HG03432 (cell line): ENCODE measurements at regions not wholly inside any gene's neighbourhood (a gene's known extent, or its start where the extent isn't known, plus 50 kb on each side); places are given as distances from the start of the nearest gene placed in this dataset.
"Not testable (repeated sequence)": the region's sequence is repeated elsewhere in the genome, so short reads cannot be mapped to it uniquely, and the experiment has no call there.

ENCODE experiments used
- ATAC-seq: cut with Tn5 transposase; IDR thresholded peaks from one replicate; pipeline ENCODE4 v1.9.1; 2021; ENCODE audit warnings: mild to moderate bottlenecking, moderate library complexity; ENCODE audit not compliant: unreplicated experiment

DNA sequence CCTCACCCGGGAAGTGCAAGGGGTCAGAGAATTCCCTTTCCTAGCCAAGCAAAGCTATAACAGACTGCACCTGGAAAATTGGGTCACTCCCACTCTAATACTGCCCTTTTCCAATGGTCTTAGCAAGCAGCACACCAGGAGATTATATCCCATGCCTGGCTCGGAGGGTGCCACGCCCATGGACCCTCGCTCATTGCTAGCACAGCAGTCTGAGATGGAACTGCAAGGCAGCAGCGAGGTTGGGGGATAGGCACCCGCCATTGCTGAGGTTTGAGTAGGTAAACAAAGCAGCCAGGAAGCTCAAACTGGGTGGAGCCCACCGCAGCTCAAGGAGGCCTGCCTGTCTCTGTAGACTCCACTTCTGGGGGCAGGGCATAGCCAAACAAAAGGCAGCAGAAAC lies 386.5 kb downstream of the CENPW start:
- ATAC-seq = not testable (repeated sequence)

DNA sequence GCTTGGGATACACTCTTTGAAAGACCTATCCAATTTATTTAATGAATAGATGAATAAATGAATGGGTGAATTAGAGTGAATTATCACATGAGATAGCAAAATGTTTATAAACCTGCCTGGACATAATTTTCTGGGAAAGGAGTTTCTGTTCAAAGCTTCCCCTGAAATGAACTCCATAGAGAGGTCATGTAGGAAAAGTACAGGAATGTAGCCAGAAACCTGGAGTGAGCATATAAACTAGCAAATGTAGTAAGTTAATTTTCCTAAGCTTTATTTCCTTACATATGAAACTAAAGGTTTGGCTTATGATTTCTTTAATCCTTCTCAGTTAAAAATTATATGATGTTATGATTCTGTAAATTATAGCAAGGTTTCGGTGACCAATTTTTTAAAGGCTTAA lies 380.3 kb upstream of the RSPO3 start:
- ATAC-seq = no peak

DNA sequence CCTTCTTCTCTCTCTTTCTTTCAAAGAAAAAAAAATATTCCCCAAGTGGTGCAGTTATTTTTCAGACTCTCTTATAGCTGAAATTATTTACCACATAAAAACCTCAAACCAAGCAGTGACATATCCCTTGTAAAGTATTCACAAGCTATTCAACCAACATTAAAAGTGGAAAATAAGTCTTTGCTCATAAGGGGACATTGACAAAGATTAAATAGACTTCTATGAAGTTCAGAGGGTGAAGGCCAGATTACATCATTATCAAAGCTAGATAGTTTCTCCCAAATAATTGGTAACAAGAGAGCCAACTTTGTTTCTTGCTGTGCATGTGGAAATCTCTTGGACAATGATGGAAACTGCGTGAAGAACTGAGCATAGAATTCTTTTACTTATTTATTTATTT lies 379.8 kb upstream of the RSPO3 start:
- ATAC-seq = no peak

DNA sequence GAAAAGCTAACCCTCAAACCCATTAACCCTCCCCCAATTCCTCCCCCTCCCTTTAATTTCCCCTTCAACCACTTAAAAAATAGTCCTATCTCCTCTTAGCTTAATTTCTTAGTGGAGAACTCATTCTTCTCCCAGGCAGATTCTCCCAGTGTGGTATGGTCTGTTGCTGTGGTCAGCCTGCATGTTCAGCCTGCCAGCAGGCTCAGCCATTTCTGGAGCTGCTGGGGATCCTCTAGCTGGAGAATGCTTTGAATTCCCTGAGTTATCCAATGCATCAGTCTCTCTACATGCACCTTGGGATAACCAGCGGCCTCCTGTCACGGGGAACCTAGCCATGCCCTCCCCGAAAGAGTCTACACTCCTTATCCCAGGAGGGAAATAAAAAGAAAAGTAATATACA lies 375.4 kb upstream of the RSPO3 start:
- no peak for ATAC-seq

DNA sequence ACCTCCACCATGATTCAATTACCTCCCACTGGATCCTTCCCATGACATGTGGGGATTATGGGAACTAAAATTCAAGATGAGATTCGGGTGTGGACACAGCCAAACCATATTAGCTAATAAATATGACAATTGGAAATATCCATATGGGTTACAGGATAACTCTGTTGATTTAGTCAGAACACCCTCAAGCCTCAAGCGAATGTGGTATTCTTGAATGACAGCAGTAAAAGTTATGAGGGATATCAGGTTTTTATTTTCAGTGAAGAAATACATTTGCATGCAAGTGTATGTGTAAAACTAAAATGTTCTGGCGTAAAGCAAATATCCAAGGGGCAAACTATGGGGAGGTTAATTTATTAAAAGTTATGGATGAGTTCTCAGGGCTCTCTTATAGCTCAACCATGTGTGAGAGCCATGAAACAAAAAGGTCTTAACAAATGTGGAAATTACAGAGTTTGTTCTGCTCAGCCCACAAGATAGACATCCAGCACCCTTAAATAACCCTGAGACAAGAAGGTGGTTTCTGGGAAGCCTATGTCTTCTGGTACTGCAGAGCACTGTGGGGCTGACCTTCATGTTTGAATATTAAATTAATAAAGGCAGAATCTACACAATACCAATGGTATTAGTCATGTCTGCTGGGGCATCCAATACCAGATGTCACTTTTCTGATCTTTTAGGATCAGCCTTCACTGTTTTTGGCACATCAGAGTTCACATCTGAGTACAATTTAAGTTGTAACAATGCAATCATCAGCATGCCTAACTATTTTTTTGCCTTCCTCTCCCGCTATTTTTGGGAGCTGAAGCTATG lies 370.5 kb upstream of the RSPO3 start:
- ATAC-seq = no peak

DNA sequence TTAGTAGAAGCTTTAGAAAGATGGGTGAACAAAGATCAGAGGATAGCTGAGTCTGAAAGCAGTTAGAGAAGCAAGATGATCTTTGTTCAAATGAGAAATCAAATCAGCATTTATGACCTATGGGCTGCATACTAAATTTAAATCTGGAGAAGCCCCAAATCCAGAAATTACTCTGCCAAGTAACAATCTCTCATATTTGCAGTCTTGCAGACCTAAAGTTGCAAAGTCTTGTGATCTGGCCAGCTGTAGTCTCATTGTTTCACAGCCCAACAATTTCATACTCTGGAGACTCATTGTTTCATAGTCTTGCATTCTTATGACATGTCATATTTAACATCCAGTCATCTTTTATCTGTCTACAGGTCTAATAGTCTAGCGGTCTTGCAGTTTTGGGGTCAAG lies 364.9 kb upstream of the RSPO3 start:
- ATAC-seq = no peak

DNA sequence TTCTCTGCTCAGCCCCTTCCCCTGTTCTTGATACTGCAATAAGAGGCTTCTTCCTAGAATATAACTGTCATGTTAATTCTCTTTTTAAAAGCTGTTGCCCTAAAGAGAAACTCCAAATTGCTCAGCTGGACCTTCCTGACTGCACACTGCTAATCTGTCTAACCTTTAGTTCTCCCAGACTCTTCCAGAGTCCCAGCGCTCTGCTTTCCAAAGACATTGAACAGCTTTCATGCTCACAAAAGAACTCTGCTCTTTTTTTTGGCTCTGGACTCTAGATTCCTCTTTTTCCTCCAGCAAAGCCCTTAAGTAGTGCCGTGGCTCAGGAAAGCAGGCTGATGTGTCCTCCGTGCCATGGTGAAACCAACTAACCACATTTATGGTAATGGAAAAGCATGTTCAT lies 356.6 kb upstream of the RSPO3 start:
- ATAC-seq = no peak

DNA sequence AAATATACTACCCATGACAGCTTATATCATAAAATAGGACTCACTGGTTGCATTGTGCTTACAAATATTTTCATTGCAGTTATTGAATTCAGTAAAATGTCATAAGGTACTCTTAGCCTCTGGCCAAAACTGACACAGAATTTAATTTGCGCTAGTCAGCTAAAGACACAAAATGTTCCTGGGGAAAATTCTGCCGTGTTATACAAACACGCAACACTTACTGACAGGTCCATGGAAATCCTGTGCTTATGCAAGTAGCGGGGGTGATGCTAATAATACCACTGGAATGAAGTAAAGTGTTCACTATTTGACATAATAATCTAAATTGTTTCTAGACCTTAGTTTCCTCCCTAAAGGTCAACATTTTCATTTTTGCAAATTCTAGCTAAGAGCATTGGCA lies 354.4 kb upstream of the RSPO3 start:
- no peak for ATAC-seq

DNA sequence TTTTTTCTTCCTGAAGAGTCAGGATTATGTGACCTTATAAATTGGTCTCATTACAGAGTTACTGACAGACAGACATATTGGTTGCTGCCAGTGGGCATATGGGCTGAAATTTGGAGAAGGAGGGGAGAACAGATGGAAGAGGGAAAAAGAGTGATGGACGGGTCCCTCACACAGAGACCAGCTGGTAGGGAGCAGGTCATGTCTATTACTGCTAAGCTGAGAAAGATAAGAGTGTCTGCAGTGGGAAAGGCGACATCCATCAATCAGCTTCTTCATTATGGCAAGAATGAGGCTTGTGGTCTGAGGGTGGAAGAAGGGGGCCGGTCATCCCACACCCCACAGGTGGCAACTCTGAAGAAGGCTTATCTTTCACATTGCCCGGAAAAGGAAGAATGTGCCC lies 353.8 kb upstream of the RSPO3 start:
- no peak for ATAC-seq

DNA sequence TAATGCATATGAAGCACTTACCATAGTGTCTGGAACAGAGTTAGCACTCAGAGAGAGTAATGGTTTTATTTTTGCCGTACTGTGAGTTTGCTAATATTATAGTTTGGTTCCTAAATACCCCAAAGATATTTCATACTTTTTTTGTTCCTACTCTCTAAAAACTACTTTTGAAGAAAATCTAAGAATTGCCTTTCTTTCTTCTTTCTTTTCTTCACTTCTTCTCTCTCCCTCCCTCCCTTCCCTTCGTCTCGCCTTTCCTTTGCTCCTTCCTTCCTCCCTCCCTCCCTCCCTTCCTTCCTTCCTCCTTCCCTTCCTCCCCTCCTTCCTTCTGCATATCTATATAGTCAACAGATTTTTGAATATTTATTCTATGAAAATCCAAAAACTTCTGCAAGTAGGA lies 351.7 kb upstream of the RSPO3 start:
- no peak for ATAC-seq

DNA sequence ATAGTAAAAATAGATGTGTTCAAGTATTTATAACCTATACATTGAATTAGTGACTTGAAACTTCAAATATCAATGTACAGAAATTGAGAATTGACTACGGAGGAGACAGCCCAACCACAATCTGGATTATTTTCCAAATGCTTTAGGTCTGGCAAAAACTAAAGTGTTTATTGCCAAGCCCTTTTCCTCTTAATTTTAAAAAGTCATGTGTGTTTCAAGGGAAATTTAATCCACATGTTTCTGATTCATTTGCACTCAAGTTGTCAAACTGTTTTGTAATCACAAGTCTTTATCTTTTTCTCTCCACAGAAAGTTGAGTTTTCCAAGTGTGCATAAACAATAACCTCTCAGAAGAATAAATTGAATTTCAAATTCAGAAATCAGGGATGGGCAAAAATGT lies 350.8 kb upstream of the RSPO3 start:
- no peak for ATAC-seq

DNA sequence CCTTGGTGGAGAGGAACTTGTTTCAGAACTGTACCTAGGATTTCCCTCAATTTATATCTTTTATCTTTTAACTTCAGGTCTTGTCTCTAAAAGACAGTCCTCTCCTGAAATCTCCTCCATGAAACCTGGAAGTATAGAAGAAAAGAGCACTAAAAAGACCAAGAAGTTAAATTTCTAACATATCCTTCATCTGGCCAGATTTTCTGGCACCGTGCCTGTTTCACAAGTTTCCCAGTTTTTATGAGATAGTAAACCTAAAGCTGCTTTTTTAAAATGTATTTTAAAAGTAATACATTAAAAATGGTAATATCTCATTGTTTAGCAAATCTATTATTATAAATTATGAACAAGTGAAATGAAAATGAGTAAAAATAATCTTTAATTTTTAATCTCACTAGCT lies 348.3 kb upstream of the RSPO3 start:
- ATAC-seq = no peak

DNA sequence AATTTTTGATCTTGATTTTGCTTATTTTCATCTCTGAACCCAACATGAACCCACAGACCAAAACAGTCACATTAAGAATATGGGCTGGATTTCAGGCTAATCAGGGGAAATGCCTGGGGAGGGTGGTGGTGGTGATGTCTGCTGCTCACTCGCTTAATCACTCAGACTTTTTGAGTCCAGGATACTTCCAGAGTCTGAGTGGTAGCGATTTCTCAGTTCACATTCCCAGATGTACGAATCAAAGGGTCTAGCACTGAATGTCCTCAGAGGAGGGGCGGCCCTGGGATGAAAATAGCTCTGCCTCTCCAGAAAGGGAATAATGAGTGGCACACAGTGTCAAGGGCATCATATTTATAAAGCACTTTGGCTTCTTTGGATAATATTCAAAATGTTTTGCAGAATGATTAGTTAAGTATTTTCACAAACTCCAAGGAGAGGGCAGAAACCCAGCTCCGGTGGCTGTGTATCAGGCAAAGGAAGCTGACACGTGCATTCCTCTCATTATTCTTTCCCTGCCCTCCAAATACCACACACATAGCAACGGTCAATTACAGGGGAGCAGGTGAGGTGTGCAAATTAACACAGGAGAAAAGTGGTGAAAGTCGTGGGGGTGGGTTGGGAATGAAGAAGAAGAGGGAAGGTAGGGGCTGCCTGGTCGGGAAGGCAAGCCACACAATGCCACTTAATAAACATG lies 345.2 kb upstream of the RSPO3 start:
- ATAC-seq = no peak

DNA sequence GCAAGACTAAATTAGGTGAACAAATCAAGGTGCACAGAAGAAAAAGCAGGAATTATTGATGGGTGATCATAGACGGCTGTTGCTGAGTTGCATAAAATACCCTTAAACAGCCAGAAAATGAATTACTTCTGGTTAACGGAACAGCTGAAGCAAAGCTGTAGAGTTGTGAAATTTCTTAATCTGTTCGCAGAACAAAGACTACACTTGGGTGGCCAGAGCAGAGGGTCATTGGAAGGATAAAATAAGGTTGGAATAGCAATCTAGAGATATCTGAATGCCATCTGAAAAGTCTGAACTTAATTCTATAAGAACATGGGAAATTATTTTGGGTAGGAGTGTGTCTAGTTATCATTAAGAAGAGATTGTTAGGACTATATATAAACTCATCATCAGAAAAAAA lies 339.1 kb upstream of the RSPO3 start:
- ATAC-seq = no peak

DNA sequence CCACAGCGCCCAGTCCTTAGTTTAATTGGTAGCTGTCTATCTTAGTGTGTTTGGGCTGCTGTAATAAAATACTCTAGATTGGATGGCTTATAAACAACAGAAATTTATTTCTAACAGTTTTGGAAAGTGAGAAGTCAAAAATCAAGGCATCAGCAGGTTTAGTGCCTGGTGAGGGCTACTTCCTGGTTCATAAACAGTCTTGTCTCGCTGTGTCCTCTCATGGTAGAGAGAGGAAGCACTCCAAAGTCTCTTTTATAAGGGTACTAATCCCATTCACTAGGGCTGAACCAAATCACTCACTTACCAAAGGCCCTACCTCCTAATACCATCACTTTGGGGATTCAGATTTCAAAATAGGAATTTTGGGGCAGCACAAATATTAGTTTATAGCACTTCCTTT lies 336.9 kb upstream of the RSPO3 start:
- no peak for ATAC-seq

DNA sequence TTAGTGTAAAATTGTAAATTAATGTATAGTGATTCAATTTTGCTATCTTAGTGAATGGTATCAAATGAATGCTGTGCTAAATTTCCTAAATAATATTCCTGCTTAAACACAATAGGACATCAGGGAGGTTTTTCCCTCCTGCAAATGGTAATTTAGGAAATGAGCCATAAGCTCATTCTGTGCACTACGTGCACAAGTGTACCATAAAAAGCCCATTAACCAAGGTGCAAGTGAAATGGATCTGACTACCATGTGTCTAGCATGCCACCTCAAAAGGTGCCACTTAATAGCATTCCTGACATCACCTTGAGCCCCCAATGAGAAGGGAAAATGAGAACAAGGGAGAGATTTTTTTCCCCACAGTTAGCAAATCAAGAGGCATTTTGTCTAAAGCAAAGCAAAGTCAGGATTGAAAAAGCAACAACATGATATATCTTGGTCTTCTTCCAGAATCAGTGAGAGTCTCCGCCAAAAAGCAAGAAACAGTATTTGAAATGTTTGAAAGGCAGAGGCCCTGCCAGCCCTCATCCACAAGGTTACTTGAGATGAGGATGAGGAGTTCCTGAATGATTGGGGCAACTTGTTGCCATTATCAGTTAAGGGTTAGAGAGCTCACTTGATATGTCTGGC lies 334.2 kb upstream of the RSPO3 start:
- no peak for ATAC-seq

DNA sequence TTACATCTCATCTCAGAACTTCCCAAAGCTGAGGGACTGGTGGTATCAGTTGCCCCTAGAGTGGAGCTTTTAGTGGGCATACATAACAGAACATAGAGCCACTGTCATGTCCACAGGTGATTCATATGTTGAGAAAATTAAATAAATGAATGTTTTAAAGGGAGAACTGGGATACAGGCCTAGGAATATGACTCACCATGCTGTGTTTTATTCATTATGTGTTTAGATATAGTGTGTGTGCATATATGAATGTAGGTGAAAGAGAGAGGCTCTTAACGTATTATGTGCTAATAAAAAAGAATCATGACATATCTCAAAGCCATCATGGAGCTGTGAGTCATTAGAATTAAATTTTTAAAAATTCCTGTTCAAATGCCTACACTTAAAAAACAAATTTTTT lies 332.2 kb upstream of the RSPO3 start:
- ATAC-seq = no peak

DNA sequence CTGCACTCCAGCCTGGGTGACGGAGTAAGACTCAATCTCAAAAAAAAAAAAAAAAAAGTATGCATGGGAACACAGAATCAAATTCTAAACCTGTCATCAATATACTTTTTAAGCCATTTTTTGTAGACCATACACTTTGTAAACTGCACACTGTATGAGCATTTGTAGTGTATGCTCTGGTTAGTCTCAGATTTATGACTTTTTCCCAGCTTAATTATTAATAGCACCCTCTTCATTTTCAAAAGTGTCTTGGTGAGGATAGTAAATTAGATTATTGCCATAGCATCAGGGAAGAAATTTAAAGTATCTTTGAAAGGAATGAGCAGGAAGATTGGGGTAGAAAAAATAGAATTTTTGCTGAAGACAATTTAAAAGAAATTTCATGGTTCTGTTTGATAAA lies 330.8 kb upstream of the RSPO3 start:
- ATAC-seq = no peak

DNA sequence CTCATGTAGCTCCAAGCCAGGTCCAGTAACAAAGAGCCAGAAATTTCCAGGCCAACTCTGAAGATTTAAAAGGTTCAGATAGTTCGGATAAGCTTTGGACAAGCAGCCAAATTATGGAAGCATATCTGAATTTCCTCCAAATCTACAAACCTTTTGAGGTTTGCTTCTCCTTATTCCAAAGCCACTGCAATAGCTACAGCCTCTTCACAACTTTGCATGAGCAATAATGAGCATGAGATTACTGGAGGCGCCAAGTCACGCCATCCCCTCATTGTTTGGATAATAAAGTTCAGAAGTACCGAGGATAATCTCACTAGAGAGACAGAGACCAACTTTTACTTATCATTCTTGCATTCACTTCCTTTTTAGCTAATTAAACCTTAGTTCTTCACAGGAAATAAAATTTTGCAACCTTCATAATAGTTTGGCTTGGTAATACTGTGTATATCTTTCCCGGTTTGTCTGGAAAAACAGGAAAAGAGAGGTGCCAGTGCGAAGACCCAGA lies 329.6 kb upstream of the RSPO3 start:
- ATAC-seq = no peak

DNA sequence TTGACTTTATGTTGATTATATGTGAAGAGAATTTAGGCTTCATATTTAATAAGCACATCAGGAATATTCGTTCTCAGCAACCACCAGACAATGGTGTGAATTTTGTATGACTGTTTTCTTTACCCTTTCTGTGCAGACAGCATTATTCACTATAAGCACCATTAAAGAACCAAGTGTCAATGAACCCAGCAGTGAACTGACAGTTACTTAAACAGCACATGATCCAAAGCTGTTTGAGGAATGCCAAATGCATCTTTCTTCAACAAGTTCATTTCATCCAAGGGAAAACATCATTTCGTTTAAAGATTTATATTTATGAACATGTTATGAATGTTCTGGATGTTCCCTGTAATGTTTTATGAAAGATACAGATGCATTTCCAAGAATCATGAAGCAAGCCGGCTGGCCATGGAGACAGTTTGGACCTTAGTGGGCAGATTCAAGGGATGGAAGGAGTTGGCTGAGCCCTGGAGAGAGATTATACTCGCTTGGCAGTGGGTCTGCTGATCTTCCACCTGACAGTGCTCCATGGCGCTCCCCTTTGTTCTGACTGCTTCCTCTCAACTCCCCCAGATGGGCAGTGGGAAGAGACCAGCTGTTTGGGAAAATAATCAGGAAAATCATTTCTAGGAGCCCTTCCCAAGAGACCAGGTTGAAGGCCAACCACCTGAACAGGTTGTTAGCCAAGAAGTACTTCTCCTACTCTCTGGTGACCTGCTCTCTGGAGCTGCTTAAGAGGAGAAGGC lies 326.0 kb upstream of the RSPO3 start:
- ATAC-seq = no peak

DNA sequence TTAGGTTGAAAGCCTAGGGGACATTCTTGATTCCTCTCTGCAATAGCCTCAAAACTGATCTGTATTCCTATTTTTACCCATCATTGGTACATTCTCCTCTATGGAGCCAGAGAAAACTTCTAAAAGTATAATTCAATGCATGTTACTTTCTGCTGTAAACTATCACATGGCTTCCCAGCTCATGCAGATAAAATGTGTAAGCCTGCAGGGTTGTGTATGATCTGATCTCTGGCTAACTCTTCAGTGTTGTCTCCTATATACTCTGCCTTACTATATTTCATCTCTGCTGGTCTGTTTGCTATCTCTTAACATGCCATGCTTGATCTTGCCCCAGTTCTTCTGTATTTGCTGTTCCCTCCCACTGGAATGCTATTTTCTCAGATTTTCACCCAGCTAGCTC lies 323.3 kb upstream of the RSPO3 start:
- no peak for ATAC-seq
